Astrocyte of the spinal cord (primary cell): ENCODE measurements at regions not wholly inside any gene's neighbourhood (a gene's known extent, or its start where the extent isn't known, plus 50 kb on each side); places are given as distances from the start of the nearest gene placed in this dataset.

Source experiments
- DNase-seq: peaks from one replicate; pipeline ENCODE4 v3.0.0; 2011; ENCODE audit warnings: low read depth, low spot score
- H3K4me3 ChIP-seq: 2 replicates; pipeline ENCODE4 v1.5.1; 2011; ENCODE audit warnings: low read depth, mild to moderate bottlenecking, low read length, moderate library complexity
- CTCF ChIP-seq: IDR thresholded peaks from 2 replicates; pipeline ENCODE4 v1.5.1; 2012; ENCODE audit warnings: low read depth, mild to moderate bottlenecking, low read length, inconsistent platforms
- in situ Hi-C: cut with HindIII; loops from 2 replicates; pipeline ENCODE4 v1.10.0; 2017; ENCODE audit warnings: low sequenced_read_pairs

- DNase-seq: no peak
- no peak for TF ChIP-seq CTCF
- no peak overlapping the region for H3K4me3 ChIP-seq
- in situ Hi-C loops: no loop called here
Measured at GRCh38 chr14:103225476-103225875, 102.2 kb downstream of the TNFAIP2 start.

GRCh38 chr14:103227094-103227768 lies 104.0 kb downstream of the TNFAIP2 start:
- no peak for DNase-seq
- no peak overlapping the region for H3K4me3 ChIP-seq
- TF ChIP-seq CTCF: no peak
- in situ Hi-C loops: no loop called here

- DNase-seq: no peak
- in situ Hi-C loops: no loop called here
- no peak for TF ChIP-seq CTCF
Measured at GRCh38 chr14:103228076-103228806, 105.0 kb downstream of the TNFAIP2 start.

GRCh38 chr14:103228866-103229265 lies 105.2 kb upstream of the EIF5 start:
- in situ Hi-C loops: no loop called here
- TF ChIP-seq CTCF: no peak
- no peak for DNase-seq
- H3K4me3 ChIP-seq: no peak overlapping the region

More at GRCh38 chr14:103228076-103228806, 105.0 kb downstream of the TNFAIP2 start:
- no peak overlapping the region for H3K4me3 ChIP-seq

GRCh38 chr14:103230021-103230420 lies 104.0 kb upstream of the EIF5 start:
- no peak for DNase-seq
- no peak for TF ChIP-seq CTCF
- in situ Hi-C loops: no loop called here
- H3K4me3 ChIP-seq: no peak overlapping the region

- no peak for DNase-seq
- H3K4me3 ChIP-seq: no peak overlapping the region
- in situ Hi-C loops: no loop called here
- no peak for TF ChIP-seq CTCF
Measured at GRCh38 chr14:103230658-103231334, 103.2 kb upstream of the EIF5 start.
